Pancreas (tissue), 10 donors: ENCODE measurements at regions not wholly inside any gene's neighbourhood (a gene's known extent, or its start where the extent isn't known, plus 50 kb on each side); places are given as distances from the start of the nearest gene placed in this dataset.

Source experiments
- ATAC-seq, 4 donors: fragments of 200-7000 bp; cut with Tn5 transposase; one replicate each; pipeline versions ENCODE4 v1.8.0 to v1.9.1; 2020; ENCODE audit warnings: mild to moderate bottlenecking in 4 of 4, moderate library complexity in 4 of 4
- DNase-seq, 6 donors: peaks; one replicate each; pipeline ENCODE4 v3.0.0-alpha.2; 2020
- FAIRE-seq: peaks from 2 replicates; lab custom pipeline; 2012; peaks lifted over from hg19 to GRCh38; lab: Jason Lieb, UNC
- H3K27ac ChIP-seq, 4 donors: fragments of 200-600 bp; sonication (generic); 1 replicate in 3 of 4; 2 replicates in 1 of 4; pipeline versions ENCODE4 v1.5.0 to v1.8.0; 2020
- H3K27me3 ChIP-seq, 4 donors: fragments of 200-600 bp; one replicate each; pipeline ENCODE4 v1.8.0; 2021
- H3K36me3 ChIP-seq, 3 donors: fragments of 200-600 bp; sonication (generic) in 1 of 3; one replicate each; pipeline versions ENCODE4 v1.5.0 to v1.8.0; 2020 to 2021
- H3K4me1 ChIP-seq, 3 donors: fragments of 200-600 bp; one replicate each; pipeline ENCODE4 v1.8.0; 2021
- H3K4me3 ChIP-seq, 4 donors: fragments of 200-600 bp; sonication (generic) in 2 of 4; one replicate each; pipeline versions ENCODE4 v1.5.0 to v1.8.0; 2020 to 2021
- H3K9me3 ChIP-seq, 4 donors: fragments of 200-600 bp; one replicate each; pipeline ENCODE4 v1.8.0; 2021
- CTCF ChIP-seq, 4 donors: fragments of 200-600 bp; sonication (generic) in 3 of 4; IDR thresholded peaks; one replicate each; pipeline versions ENCODE4 v1.5.0 to v1.8.0; 2021; ENCODE audit warnings: antibody characterized with exemption in 4 of 4
- WGBS, 2 donors: extraction: QIAGEN DNeasy Blood & Tissue Kit; methylation state at CpG; one replicate each; pipeline ENCODE4 v1.1.7; 2013; 5-methylcytosine and 5-hydroxymethylcytosine counted together
- intact Hi-C, 3 donors: fragments of 100-400 bp; cut with DNase I; formaldehyde crosslinking; loops; one replicate each; pipeline versions ENCODE4 v1.11.1 to v1.14.2; 2022
- donor health status: healthy with polysubstance abuse.
- donor health status: DM: no; HTN: no; CAD: no; lungs with moderate emphysema.
- donor health status: DM: no; HTN: no; CAD: no.
- donor health status: control.
- donor health status: control.
- donor health status: Bipolar disorder and iron deficiency.
- donor health status: DM: yes; HTN: yes; CAD: no.
- donor health status: DM: no; HTN: no; CAD: no.
- donor health status: DM: no; HTN: no; CAD: no.
- donor health status: DM: yes; HTN: yes; CAD: no.

- Histone ChIP-seq H3K27me3 (no peaks in the 10 kb centered on the region), H3K4me1 (no peaks in the 10 kb centered on the region), H3K9me3 (no peaks in the 10 kb centered on the region), H3K27ac (no peak overlapping the region), H3K36me3 (no peaks in the 10 kb centered on the region), H3K4me3 (no peak overlapping the region)
- intact Hi-C loops: no loop called here
- no peak for DNase-seq
- FAIRE-seq: no peak
- 23 to 31% methylated on average over 3 of the region's 3 CpGs for WGBS, 2 donors
- TF ChIP-seq CTCF (IDR thresholded peaks at IDR 0.05): no peak
- peak in 1 of 4 donors; percentile 36 for ATAC-seq
Observed at GRCh38 chr9:84123648-84124406, 143.2 kb downstream of the RMI1 start.

DNA sequence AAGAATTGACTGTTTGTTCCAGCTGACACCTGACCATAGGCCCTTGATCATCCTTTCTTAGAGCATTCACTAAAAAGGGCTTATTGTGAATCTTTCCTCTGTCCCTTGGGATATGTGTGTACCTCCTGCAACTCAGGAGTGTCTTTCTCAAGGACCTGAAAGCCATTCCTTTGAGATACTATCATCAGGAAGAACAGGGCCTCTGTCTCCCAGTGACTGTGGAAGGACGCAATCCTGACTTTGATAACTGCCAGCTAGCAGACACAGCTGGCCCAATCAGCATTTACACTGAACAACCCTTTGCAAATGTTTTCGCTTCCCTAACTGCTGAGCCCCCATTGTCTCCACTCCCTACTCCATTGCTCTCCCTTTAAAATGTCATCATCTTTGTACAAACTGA lies 144.4 kb downstream of the RMI1 start:
- no peak for FAIRE-seq
- TF ChIP-seq CTCF (IDR thresholded peaks at IDR 0.05): no peak
- no peaks in the 10 kb centered on the region for H3K36me3 ChIP-seq
- no peaks in the 10 kb centered on the region for H3K9me3 ChIP-seq
- no peak for DNase-seq
- H3K4me1 ChIP-seq: no peaks in the 10 kb centered on the region
- H3K27me3 ChIP-seq: no peaks in the 10 kb centered on the region
- H3K27ac ChIP-seq: no peak overlapping the region
- ATAC-seq: no peak
- 93 to 100% methylated on average over 2 of the region's 2 CpGs for WGBS, 2 donors
- intact Hi-C loops: no loop called here
- no peak overlapping the region for H3K4me3 ChIP-seq

- Histone ChIP-seq H3K4me1 (no peaks in the 10 kb centered on the region), H3K4me3 (no peak overlapping the region), H3K9me3 (no peaks in the 10 kb centered on the region), H3K27ac (no peak overlapping the region), H3K36me3 (no peaks in the 10 kb centered on the region), H3K27me3 (no peaks in the 10 kb centered on the region)
- FAIRE-seq (no peak), DNase-seq (no peak), ATAC-seq (no peak)
- intact Hi-C loops: no loop called here
- 52 to 59% methylated on average over 5 of the region's 5 CpGs for WGBS, 2 donors
- no peak for TF ChIP-seq CTCF (IDR thresholded peaks at IDR 0.05)
Observed at GRCh38 chr9:84129529-84129928, 148.9 kb downstream of the RMI1 start.

- intact Hi-C loops: no loop called here
- no peaks in the 10 kb centered on the region for H3K36me3 ChIP-seq
- peaks cover 0 to 9% (median 5%) of the 10 kb centered on the region in 4 donors for H3K27me3 ChIP-seq
- 42 to 58% methylated on average over 13 of the region's 13 CpGs for WGBS, 2 donors
- no peak for TF ChIP-seq CTCF (IDR thresholded peaks at IDR 0.05)
- FAIRE-seq (no peak), ATAC-seq (peak in 3 of 4 donors; percentile 28 to 32 (median 31)), DNase-seq (no peak)
- no peaks in the 10 kb centered on the region for H3K9me3 ChIP-seq
- H3K27ac ChIP-seq: no peak overlapping the region
- H3K4me1 ChIP-seq: peaks cover 0 to 8% (median 0%) of the 10 kb centered on the region in 3 donors
- H3K4me3 ChIP-seq: no peak overlapping the region
Observed at GRCh38 chr9:84136119-84136868, 155.7 kb downstream of the RMI1 start.
